Liver (tissue), 8 donors: ENCODE measurements at regions not wholly inside any gene's neighbourhood (a gene's known extent, or its start where the extent isn't known, plus 50 kb on each side); places are given as distances from the start of the nearest gene placed in this dataset.

Source experiments
- DNase-seq: peaks from one replicate; pipeline ENCODE4 v3.0.0-alpha.2; 2017; ENCODE audit warnings: low spot score
- H3K27ac ChIP-seq, 2 donors: one replicate each; pipeline ENCODE4 v1.7.0; 2013; ENCODE audit warnings: inconsistent platforms in 2 of 2, low read length in 2 of 2, control low read depth in 1 of 2, low read depth in 1 of 2, mild to moderate bottlenecking in 1 of 2
- H3K27me3 ChIP-seq, 4 donors: one replicate each; pipeline versions ENCODE4 v1.6.1 to v1.7.0; 2013; ENCODE audit warnings: low read length in 3 of 4, inconsistent platforms in 1 of 4, mild to moderate bottlenecking in 1 of 4, moderate library complexity in 1 of 4; ENCODE audit not compliant: control insufficient read depth in 4 of 4, insufficient read depth in 4 of 4
- H3K36me3 ChIP-seq, 4 donors: one replicate each; pipeline versions ENCODE4 v1.6.1 to v1.7.0; 2013; ENCODE audit warnings: low read length in 3 of 4, mild to moderate bottlenecking in 3 of 4, low read depth in 1 of 4, moderate library complexity in 1 of 4; ENCODE audit not compliant: control insufficient read depth in 4 of 4, insufficient read depth in 3 of 4
- H3K4me1 ChIP-seq, 4 donors: one replicate each; pipeline versions ENCODE4 v1.6.1 to v1.7.0; 2013; ENCODE audit warnings: low read length in 3 of 4, mild to moderate bottlenecking in 3 of 4, moderate library complexity in 1 of 4; ENCODE audit not compliant: control insufficient read depth in 4 of 4, insufficient read depth in 4 of 4
- H3K4me3 ChIP-seq, 3 donors: one replicate each; pipeline versions ENCODE4 v1.6.1 to v1.7.0; 2013; ENCODE audit warnings: low read length in 3 of 3, control low read depth in 1 of 3, low read depth in 1 of 3, mild to moderate bottlenecking in 1 of 3
- H3K9ac ChIP-seq, 2 donors: one replicate each; pipeline ENCODE4 v1.7.0; 2013; ENCODE audit warnings: low read length in 2 of 2, mild to moderate bottlenecking in 2 of 2, moderate library complexity in 2 of 2, control low read depth in 1 of 2, low read depth in 1 of 2
- H3K9me3 ChIP-seq, 4 donors: one replicate each; pipeline versions ENCODE4 v1.6.1 to v1.7.0; 2013; ENCODE audit warnings: low read length in 3 of 4; ENCODE audit not compliant: control insufficient read depth in 4 of 4
- ATF3 ChIP-seq: IDR thresholded peaks from 2 replicates; pipeline ENCODE4 v1.6.1; 2016; ENCODE audit warnings: antibody characterized with exemption
- CTCF ChIP-seq: fragments of 150-350 bp; IDR thresholded peaks from 2 replicates; pipeline ENCODE4 v1.5.1; 2017; ENCODE audit warnings: improper control_type of control experiment, low read depth, low read length; ENCODE audit not compliant: missing input control
- EGR1 ChIP-seq, 2 donors: IDR thresholded peaks; 2 replicates each; pipeline ENCODE4 v1.6.1; 2016 to 2018; ENCODE audit warnings: antibody characterized with exemption in 2 of 2, low read depth in 2 of 2
- FOXA1 ChIP-seq: IDR thresholded peaks from 2 replicates; pipeline ENCODE4 v1.6.1; 2016; ENCODE audit warnings: antibody characterized with exemption
- FOXA2 ChIP-seq: IDR thresholded peaks from 2 replicates; pipeline ENCODE4 v1.6.1; 2016; ENCODE audit warnings: antibody characterized with exemption
- GABPA ChIP-seq, 2 donors: IDR thresholded peaks in 1 of 2; conservative IDR thresholded peaks in 1 of 2; 2 replicates each; pipeline ENCODE4 v1.6.1; 2016; ENCODE audit warnings: antibody characterized with exemption in 2 of 2, mild to moderate bottlenecking in 1 of 2, moderate library complexity in 1 of 2
- HNF4A ChIP-seq, 2 donors: conservative IDR thresholded peaks; 2 replicates each; pipeline ENCODE4 v1.6.1; 2016; ENCODE audit warnings: antibody characterized with exemption in 2 of 2, mild to moderate bottlenecking in 2 of 2
- HNF4G ChIP-seq: IDR thresholded peaks from 2 replicates; pipeline ENCODE4 v1.6.1; 2016; ENCODE audit warnings: antibody characterized with exemption
- JUND ChIP-seq, 2 donors: IDR thresholded peaks; 2 replicates each; pipeline ENCODE4 v1.6.1; 2016; ENCODE audit warnings: antibody characterized with exemption in 2 of 2
- MAX ChIP-seq: IDR thresholded peaks from 2 replicates; pipeline ENCODE4 v1.6.1; 2016; ENCODE audit warnings: antibody characterized with exemption
- NR2F2 ChIP-seq: IDR thresholded peaks from 2 replicates; pipeline ENCODE4 v1.6.1; 2016; ENCODE audit warnings: antibody characterized with exemption
- REST ChIP-seq: IDR thresholded peaks from 2 replicates; pipeline ENCODE4 v1.6.1; 2016; ENCODE audit warnings: antibody characterized with exemption, mild to moderate bottlenecking
- RXRA ChIP-seq, 2 donors: IDR thresholded peaks; 2 replicates each; pipeline ENCODE4 v1.6.1; 2017 to 2018; ENCODE audit warnings: antibody characterized with exemption in 2 of 2, mild to moderate bottlenecking in 1 of 2
- SP1 ChIP-seq: IDR thresholded peaks from 2 replicates; pipeline ENCODE4 v1.6.1; 2018; ENCODE audit warnings: antibody characterized with exemption, mild to moderate bottlenecking
- TAF1 ChIP-seq: conservative IDR thresholded peaks from 2 replicates; pipeline ENCODE4 v1.6.1; 2016; ENCODE audit warnings: antibody characterized with exemption, mild to moderate bottlenecking
- YY1 ChIP-seq: IDR thresholded peaks from 2 replicates; pipeline ENCODE4 v1.6.1; 2016; ENCODE audit warnings: antibody characterized with exemption, mild to moderate bottlenecking
- ZBTB33 ChIP-seq: IDR thresholded peaks from 2 replicates; pipeline ENCODE4 v1.6.1; 2016; ENCODE audit warnings: antibody characterized with exemption
- WGBS: extraction: QIAGEN DNeasy Blood & Tissue Kit; methylation state at CpG from one replicate; pipeline ENCODE4 v1.1.7; 2013; 5-methylcytosine and 5-hydroxymethylcytosine counted together
- donor health status: healthy.
- donor health status: healthy.
- donor health status: healthy.
- donor health status: healthy.
- donor health status: healthy.

- Histone ChIP-seq H3K36me3 (no peaks in the 10 kb centered on the region), H3K9me3 (peaks cover 0 to 8% (median 3%) of the 10 kb centered on the region in 4 donors), H3K27me3 (no peaks in the 10 kb centered on the region), H3K4me3 (no peak overlapping the region), H3K9ac (no peak overlapping the region), H3K4me1 (peaks cover 0 to 2% (median 0%) of the 10 kb centered on the region in 4 donors), H3K27ac (no peak overlapping the region)
- 77% methylated on average over 2 of the region's 2 CpGs for WGBS
- no peak for DNase-seq
- TF ChIP-seq HNF4G (no peak), FOXA2 (no peak), MAX (no peak), REST (no peak), CTCF (no peak), FOXA1 (no peak), EGR1 (IDR thresholded peaks at IDR 0.05; ENCODE audit: low read depth in 2 of 2) (no peak), NR2F2 (no peak), SP1 (no peak), TAF1 (no peak), ATF3 (no peak), YY1 (no peak), RXRA (IDR thresholded peaks at IDR 0.05) (no peak), JUND (IDR thresholded peaks at IDR 0.05) (no peak), ZBTB33 (no peak), HNF4A (conservative IDR thresholded peaks at IDR 0.05) (no peak), GABPA (IDR thresholded peaks at IDR 0.05 in 1 of 2, conservative IDR thresholded peaks at IDR 0.05 in 1 of 2) (no peak)
These were observed 251.5 kb upstream of the THUMPD2 start for GRCh38 chr2:40030456-40030975.
